ENCODE measurements at regions not wholly inside any gene's neighbourhood (a gene's known extent, or its start where the extent isn't known, plus 50 kb on each side); places are given as distances from the start of the nearest gene placed in this dataset.

DNA sequence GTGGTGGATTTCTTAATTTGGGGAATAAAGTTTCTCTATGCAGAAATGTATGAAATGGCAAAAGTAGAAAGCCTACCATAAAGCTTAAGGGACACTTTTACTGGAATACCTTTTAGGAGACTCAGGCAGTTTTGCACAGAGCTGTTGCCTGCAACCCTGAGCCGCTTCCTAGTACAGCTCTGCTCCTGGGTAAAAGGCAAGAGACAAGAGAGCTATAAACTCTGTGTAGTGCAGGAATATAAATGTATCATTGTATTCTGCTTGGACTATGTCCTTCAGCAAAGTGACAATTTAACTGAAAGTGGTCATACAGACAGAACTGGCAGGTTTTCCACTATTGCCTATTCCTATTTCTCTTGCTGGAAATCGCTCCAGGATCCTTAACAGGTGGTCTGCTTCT, 65.3 kb upstream of the MYOCD start:
- Mint-ChIP-seq H3K9me3 (no peaks in the 10 kb centered on the region; a peak in 1 of 5 replicates), H3K4me3 (no peak overlapping the region), H3K36me3 (ENCODE audit: insufficient read depth in 1 of 3, low read depth in 3 of 3) (no peaks in the 10 kb centered on the region), H3K4me1 (no peaks in the 10 kb centered on the region), H3K27me3 (ENCODE audit: low read depth) (peaks cover 2% of the 10 kb centered on the region; the same call in 1 of the 2 replicates), H3K27ac (no peak overlapping the region)
- H3K4me2 ChIP-seq (ENCODE audit: insufficient read depth, insufficient read length, low read length), result no peak overlapping the region
- no peak overlapping the region for H3K9ac ChIP-seq (ENCODE audit: extremely low read depth, insufficient read length, low read length)
- H3K9me3 ChIP-seq (ENCODE audit: control insufficient read depth, low read depth, low read length), result no peaks in the 10 kb centered on the region
- WGBS (ENCODE audit: extremely low coverage, insufficient read length, low lambda C conversion rate), result no CpG with 5 or more reads among the region's 2 CpGs
- H3K14ac ChIP-seq (ENCODE audit: insufficient read depth, low read length), result no peak overlapping the region
- no peak overlapping the region for H2BK20ac ChIP-seq (ENCODE audit: low read depth, low read length, poor library complexity, severe bottlenecking)
- no peaks in the 10 kb centered on the region for H3K27me3 ChIP-seq (ENCODE audit: insufficient read depth, low read length)
- no peak overlapping the region for H2BK12ac ChIP-seq (ENCODE audit: insufficient read length, low read depth, low read length)
- H2AK5ac ChIP-seq (ENCODE audit: insufficient read length, low read length), result no peak overlapping the region
- no peak overlapping the region for H3K56ac ChIP-seq (ENCODE audit: insufficient read length, low read depth, low read length)
- no peak overlapping the region for H3K23ac ChIP-seq (ENCODE audit: insufficient read length, low read depth, low read length)
- H3K18ac ChIP-seq (ENCODE audit: insufficient read length, low read depth, low read length), result no peak overlapping the region
- no peaks in the 10 kb centered on the region for H3K23me2 ChIP-seq (ENCODE audit: insufficient read length, low read depth, low read length, poor library complexity, severe bottlenecking)
- no peak overlapping the region for H2BK120ac ChIP-seq (ENCODE audit: low read depth, low read length, poor library complexity, severe bottlenecking)
- no peaks in the 10 kb centered on the region for H3K79me1 ChIP-seq (ENCODE audit: insufficient read depth, low read depth, low read length, poor library complexity, severe bottlenecking)
- no peak overlapping the region for H4K5ac ChIP-seq (ENCODE audit: insufficient read length, low read depth, low read length)
- no peaks in the 10 kb centered on the region for H4K20me1 ChIP-seq (ENCODE audit: control insufficient read depth, insufficient read depth, insufficient read length)
- H2BK5ac ChIP-seq (ENCODE audit: insufficient read length, low read length), result no peak overlapping the region
- no peak overlapping the region for H3T11ph ChIP-seq (ENCODE audit: low read length)
- H4K91ac ChIP-seq (ENCODE audit: insufficient read length, low read depth, low read length), result no peak overlapping the region
- H2AFZ ChIP-seq (ENCODE audit: low read length), result no peak overlapping the region
- TF ChIP-seq, protein P1, sequence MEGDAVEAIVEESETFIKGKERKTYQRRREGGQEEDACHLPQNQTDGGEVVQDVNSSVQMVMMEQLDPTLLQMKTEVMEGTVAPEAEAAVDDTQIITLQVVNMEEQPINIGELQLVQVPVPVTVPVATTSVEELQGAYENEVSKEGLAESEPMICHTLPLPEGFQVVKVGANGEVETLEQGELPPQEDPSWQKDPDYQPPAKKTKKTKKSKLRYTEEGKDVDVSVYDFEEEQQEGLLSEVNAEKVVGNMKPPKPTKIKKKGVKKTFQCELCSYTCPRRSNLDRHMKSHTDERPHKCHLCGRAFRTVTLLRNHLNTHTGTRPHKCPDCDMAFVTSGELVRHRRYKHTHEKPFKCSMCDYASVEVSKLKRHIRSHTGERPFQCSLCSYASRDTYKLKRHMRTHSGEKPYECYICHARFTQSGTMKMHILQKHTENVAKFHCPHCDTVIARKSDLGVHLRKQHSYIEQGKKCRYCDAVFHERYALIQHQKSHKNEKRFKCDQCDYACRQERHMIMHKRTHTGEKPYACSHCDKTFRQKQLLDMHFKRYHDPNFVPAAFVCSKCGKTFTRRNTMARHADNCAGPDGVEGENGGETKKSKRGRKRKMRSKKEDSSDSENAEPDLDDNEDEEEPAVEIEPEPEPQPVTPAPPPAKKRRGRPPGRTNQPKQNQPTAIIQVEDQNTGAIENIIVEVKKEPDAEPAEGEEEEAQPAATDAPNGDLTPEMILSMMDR (conservative IDR thresholded peaks at IDR 0.05), result no peak
- no peaks in the 10 kb centered on the region for H3K79me2 ChIP-seq (ENCODE audit: insufficient read depth, low read length)
- no peak overlapping the region for H3K4ac ChIP-seq (ENCODE audit: low read depth, low read length)
- H3K27ac ChIP-seq (ENCODE audit: insufficient read length, low read depth, low read length), result no peak overlapping the region
- H2BK15ac ChIP-seq (ENCODE audit: low read depth, low read length), result no peak overlapping the region
- H3K4me1 ChIP-seq (ENCODE audit: insufficient read depth, low read length), result no peaks in the 10 kb centered on the region
- DNase-seq, result no peak
- no peak overlapping the region for H4K8ac ChIP-seq (replicated peaks; ENCODE audit: insufficient read length, low read depth, low read length)

All from H9 (cell line).